HL-60 (cell line): ENCODE measurements at regions not wholly inside any gene's neighbourhood (a gene's known extent, or its start where the extent isn't known, plus 50 kb on each side); places are given as distances from the start of the nearest gene placed in this dataset.

Source experiments
- DNase-seq, 2 experiments: peaks; one replicate each; pipeline ENCODE4 v3.0.0-alpha.2; 2010 to 2020; ENCODE audit warnings: low read depth in 1 of 2, low spot score in 1 of 2
- H3K27ac ChIP-seq: fragments of 250-450 bp; sonication (Bioruptor Pico); replicated peaks from 2 replicates; pipeline ENCODE4 v1.5.1; 2020; ENCODE audit warnings: mild to moderate bottlenecking, moderate library complexity
- H3K27me3 ChIP-seq: fragments of 250-450 bp; sonication (Bioruptor Pico); 2 replicates; pipeline ENCODE4 v1.5.1; 2021; ENCODE audit warnings: mild to moderate bottlenecking, moderate library complexity; ENCODE audit not compliant: insufficient read depth, poor library complexity, severe bottlenecking
- H3K4me3 ChIP-seq: replicated peaks from 2 replicates; pipeline ENCODE4 v1.5.1; 2011; ENCODE audit warnings: mild to moderate bottlenecking, control low read depth, low read length; ENCODE audit not compliant: insufficient read depth
- CTCF ChIP-seq: IDR thresholded peaks from one replicate; pipeline ENCODE4 v1.5.1; 2011; ENCODE audit warnings: low read length, control low read depth, inconsistent platforms; ENCODE audit not compliant: insufficient read depth
- GABPA ChIP-seq: IDR thresholded peaks from 2 replicates; pipeline ENCODE4 v1.6.1; 2012; ENCODE audit warnings: low read depth
- POLR2AphosphoS5 ChIP-seq: IDR thresholded peaks from 2 replicates; pipeline ENCODE4 v1.6.1; 2012; ENCODE audit warnings: low read depth
- REST ChIP-seq: IDR thresholded peaks from 2 replicates; pipeline ENCODE4 v1.6.1; 2012; ENCODE audit warnings: low read depth; ENCODE audit not compliant: insufficient replicate concordance
- SPI1 ChIP-seq: IDR thresholded peaks from 2 replicates; pipeline ENCODE4 v1.6.1; 2012; ENCODE audit warnings: low read depth, mild to moderate bottlenecking, borderline replicate concordance

GRCh38 chr13:63042686-63043085 lies 1627.0 kb upstream of the PCDH20 start:
- no peak for DNase-seq
- Histone ChIP-seq H3K27ac (no peak overlapping the region), H3K4me3 (no peak overlapping the region), H3K27me3 (no peaks in the 10 kb centered on the region)
- no peak for TF ChIP-seq POLR2AphosphoS5
- TF ChIP-seq CTCF: no peak
- TF ChIP-seq SPI1: no peak
- no peak for TF ChIP-seq GABPA
- no peak for TF ChIP-seq REST

DNA sequence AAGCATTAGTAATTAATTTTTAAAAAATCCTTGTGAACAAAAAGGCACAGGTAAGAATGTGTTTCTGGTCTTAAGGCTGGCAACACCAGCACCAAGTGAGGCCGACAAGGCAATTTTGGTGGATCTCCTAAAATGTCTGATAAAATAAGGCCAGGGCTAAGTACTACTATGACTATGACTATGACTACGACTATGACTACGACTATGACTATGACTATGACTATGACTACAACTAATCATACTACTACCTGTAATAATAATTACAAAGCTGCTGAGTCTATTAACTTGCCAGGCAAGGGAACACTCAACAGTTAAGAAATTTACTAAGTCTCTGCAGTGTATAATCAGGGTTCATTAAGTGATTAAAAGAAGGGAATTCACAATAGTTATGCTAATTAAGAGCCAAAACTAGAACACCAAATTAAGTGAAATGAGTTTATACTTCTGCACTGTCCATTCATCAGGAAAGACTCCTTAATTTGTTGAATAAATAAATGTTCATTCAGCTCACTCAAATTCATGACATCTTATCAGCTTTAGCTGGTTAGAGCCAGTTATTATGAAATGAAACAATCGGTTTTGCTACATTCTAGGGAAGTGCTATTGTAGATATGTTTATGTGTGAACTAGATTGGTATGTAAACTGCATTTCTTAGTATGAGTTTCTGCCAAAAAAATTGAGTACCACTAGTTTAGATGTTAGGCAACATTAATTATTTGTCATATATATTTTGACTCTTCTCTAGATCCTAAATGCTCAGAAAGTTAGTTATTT lies 1626.2 kb upstream of the PCDH20 start:
- TF ChIP-seq POLR2AphosphoS5 (no peak), SPI1 (no peak), REST (no peak), GABPA (no peak), CTCF (no peak)
- H3K27ac ChIP-seq: no peak overlapping the region
- no peak for DNase-seq

GRCh38 chr13:63026285-63026797 lies 1610.7 kb upstream of the PCDH20 start:
- DNase-seq: no peak
- Histone ChIP-seq H3K4me3 (no peak overlapping the region), H3K27ac (no peak overlapping the region), H3K27me3 (no peaks in the 10 kb centered on the region)
- TF ChIP-seq SPI1 (no peak), POLR2AphosphoS5 (no peak), REST (no peak), CTCF (no peak), GABPA (no peak)

More for the DNA sequence above, 1626.2 kb upstream of the PCDH20 start:
- Histone ChIP-seq H3K27me3 (no peaks in the 10 kb centered on the region), H3K4me3 (no peak overlapping the region)
